ENCODE measurements at regions not wholly inside any gene's neighbourhood (a gene's known extent, or its start where the extent isn't known, plus 50 kb on each side); places are given as distances from the start of the nearest gene placed in this dataset.

GRCh38 chr11:38988908-38989307 lies 2390.9 kb upstream of the RAG2 start:
- no peak for TF ChIP-seq SP1 (IDR thresholded peaks at IDR 0.05)
- TF ChIP-seq FOXK2 (IDR thresholded peaks at IDR 0.05): no peak
- TF ChIP-seq NFRKB (IDR thresholded peaks at IDR 0.05): no peak
